ENCODE measurements at regions not wholly inside any gene's neighbourhood (a gene's known extent, or its start where the extent isn't known, plus 50 kb on each side); places are given as distances from the start of the nearest gene placed in this dataset.

GRCh38 chr21:28793043-28793442, 199.6 kb downstream of the LTN1 start:
- TF ChIP-seq, protein P1, sequence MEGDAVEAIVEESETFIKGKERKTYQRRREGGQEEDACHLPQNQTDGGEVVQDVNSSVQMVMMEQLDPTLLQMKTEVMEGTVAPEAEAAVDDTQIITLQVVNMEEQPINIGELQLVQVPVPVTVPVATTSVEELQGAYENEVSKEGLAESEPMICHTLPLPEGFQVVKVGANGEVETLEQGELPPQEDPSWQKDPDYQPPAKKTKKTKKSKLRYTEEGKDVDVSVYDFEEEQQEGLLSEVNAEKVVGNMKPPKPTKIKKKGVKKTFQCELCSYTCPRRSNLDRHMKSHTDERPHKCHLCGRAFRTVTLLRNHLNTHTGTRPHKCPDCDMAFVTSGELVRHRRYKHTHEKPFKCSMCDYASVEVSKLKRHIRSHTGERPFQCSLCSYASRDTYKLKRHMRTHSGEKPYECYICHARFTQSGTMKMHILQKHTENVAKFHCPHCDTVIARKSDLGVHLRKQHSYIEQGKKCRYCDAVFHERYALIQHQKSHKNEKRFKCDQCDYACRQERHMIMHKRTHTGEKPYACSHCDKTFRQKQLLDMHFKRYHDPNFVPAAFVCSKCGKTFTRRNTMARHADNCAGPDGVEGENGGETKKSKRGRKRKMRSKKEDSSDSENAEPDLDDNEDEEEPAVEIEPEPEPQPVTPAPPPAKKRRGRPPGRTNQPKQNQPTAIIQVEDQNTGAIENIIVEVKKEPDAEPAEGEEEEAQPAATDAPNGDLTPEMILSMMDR (IDR thresholded peaks at IDR 0.05): peak in 2 of 6 experiments; percentile 18 to 24
- no peak for TF ChIP-seq POLR2A (IDR thresholded peaks at IDR 0.05)
